ENCODE measurements at regions not wholly inside any gene's neighbourhood (a gene's known extent, or its start where the extent isn't known, plus 50 kb on each side); places are given as distances from the start of the nearest gene placed in this dataset.
A peak's percentile ranks its signal among the peaks of the same experiment; 100 is the strongest.

- Histone ChIP-seq H3K4me2 (ENCODE audit: low read length) (peak overlapping the region; percentile 77), H3K4me1 (ENCODE audit: control insufficient read depth, low read length) (peaks cover 82% of the 10 kb centered on the region), H3K9me2 (replicated peaks; ENCODE audit: control insufficient read depth, low read length) (no peaks in the 10 kb centered on the region), H3K9me3 (ENCODE audit: control insufficient read depth, insufficient read depth, low read length) (no peaks in the 10 kb centered on the region), H3K36me3 (ENCODE audit: control insufficient read depth, low read length) (no peaks in the 10 kb centered on the region), H3K79me2 (ENCODE audit: control insufficient read depth, low read length) (no peaks in the 10 kb centered on the region), H3F3A (ENCODE audit: control insufficient read depth, insufficient read depth) (peaks cover 19% of the 10 kb centered on the region), H3K4me3 (ENCODE audit: low read length) (no peak overlapping the region), H4K20me1 (ENCODE audit: control insufficient read depth, insufficient read depth, low read depth, low read length) (no peaks in the 10 kb centered on the region), H3K27ac (ENCODE audit: low read depth, low read length) (peak overlapping the region; percentile 89), H3K27me3 (ENCODE audit: control insufficient read depth, low read length) (no peaks in the 10 kb centered on the region)
- TF ChIP-seq, protein P1, sequence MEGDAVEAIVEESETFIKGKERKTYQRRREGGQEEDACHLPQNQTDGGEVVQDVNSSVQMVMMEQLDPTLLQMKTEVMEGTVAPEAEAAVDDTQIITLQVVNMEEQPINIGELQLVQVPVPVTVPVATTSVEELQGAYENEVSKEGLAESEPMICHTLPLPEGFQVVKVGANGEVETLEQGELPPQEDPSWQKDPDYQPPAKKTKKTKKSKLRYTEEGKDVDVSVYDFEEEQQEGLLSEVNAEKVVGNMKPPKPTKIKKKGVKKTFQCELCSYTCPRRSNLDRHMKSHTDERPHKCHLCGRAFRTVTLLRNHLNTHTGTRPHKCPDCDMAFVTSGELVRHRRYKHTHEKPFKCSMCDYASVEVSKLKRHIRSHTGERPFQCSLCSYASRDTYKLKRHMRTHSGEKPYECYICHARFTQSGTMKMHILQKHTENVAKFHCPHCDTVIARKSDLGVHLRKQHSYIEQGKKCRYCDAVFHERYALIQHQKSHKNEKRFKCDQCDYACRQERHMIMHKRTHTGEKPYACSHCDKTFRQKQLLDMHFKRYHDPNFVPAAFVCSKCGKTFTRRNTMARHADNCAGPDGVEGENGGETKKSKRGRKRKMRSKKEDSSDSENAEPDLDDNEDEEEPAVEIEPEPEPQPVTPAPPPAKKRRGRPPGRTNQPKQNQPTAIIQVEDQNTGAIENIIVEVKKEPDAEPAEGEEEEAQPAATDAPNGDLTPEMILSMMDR (IDR thresholded peaks at IDR 0.05; ENCODE audit: low read depth, low read length, poor library complexity, severe bottlenecking): no peak
Observed at GRCh38 chr7:91346426-91346825, 82.2 kb downstream of the FZD1 start.

DNA sequence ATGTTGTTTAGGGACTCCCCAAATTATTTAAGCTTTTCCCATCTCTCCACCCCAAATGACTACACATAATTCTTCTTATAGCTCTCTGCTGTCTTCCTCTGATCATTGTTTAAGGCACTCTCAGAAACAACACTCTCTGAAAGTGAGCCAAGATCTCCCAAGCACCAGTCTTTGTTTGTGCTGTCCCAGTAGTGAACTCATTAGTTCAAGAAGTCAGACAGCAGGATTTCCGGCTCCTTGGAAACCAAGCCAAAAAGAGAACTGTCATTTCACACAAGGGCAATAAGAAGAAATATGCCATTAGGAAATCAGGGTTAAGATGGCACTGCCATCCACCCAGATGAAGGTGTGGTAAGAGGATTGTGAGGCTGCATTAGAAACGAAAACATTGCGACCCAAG, 83.1 kb downstream of the FZD1 start:
- no peaks in the 10 kb centered on the region for H3K9me3 ChIP-seq (ENCODE audit: control insufficient read depth, insufficient read depth, low read length)
- H3K79me2 ChIP-seq (ENCODE audit: control insufficient read depth, low read length): no peaks in the 10 kb centered on the region
- H3K4me3 ChIP-seq (ENCODE audit: low read length): no peak overlapping the region
- H4K20me1 ChIP-seq (ENCODE audit: control insufficient read depth, insufficient read depth, low read depth, low read length): no peaks in the 10 kb centered on the region
- no peak overlapping the region for H3K27ac ChIP-seq (ENCODE audit: low read depth, low read length)
- H3F3A ChIP-seq (ENCODE audit: control insufficient read depth, insufficient read depth): peaks cover 19% of the 10 kb centered on the region
- no peaks in the 10 kb centered on the region for H3K27me3 ChIP-seq (ENCODE audit: control insufficient read depth, low read length)
- no peak for TF ChIP-seq EZH2phosphoT487 (IDR thresholded peaks at IDR 0.05; ENCODE audit: borderline replicate concordance, low read length)
- TF ChIP-seq, protein P1 (IDR thresholded peaks at IDR 0.05; ENCODE audit: low read depth, low read length, poor library complexity, severe bottlenecking): no peak
- H3K36me3 ChIP-seq (ENCODE audit: control insufficient read depth, low read length): no peaks in the 10 kb centered on the region
- H3K4me2 ChIP-seq (ENCODE audit: low read length): no peak overlapping the region
- peaks cover 91% of the 10 kb centered on the region for H3K4me1 ChIP-seq (ENCODE audit: control insufficient read depth, low read length)
- H3K9me2 ChIP-seq (replicated peaks; ENCODE audit: control insufficient read depth, low read length): no peaks in the 10 kb centered on the region

DNA sequence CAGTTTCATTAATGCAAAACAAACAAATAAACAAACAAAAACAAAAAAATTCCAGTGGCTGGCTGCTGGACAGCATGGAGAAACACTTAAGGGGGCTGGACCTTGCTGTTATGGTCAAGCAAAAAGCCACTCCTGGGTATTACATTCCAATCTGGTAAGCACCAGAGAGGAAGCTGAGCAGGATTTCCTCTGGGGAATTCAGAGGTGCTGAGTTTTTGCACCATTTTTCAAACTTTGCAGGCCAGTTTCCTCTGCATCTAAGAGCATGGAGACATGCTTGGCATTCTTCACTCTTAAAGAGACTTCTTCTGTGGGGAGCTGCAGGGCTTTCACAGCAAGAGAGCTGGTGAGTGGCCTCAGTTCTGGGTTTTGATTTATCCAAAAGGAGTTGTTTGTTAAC, 84.5 kb downstream of the FZD1 start:
- H4K20me1 ChIP-seq (ENCODE audit: control insufficient read depth, insufficient read depth, low read depth, low read length): no peaks in the 10 kb centered on the region
- H3K36me3 ChIP-seq (ENCODE audit: control insufficient read depth, low read length): no peaks in the 10 kb centered on the region
- no peak overlapping the region for H3K27ac ChIP-seq (ENCODE audit: low read depth, low read length)
- peaks cover 19% of the 10 kb centered on the region for H3F3A ChIP-seq (ENCODE audit: control insufficient read depth, insufficient read depth)
- H3K9me3 ChIP-seq (ENCODE audit: control insufficient read depth, insufficient read depth, low read length): no peaks in the 10 kb centered on the region
- no peaks in the 10 kb centered on the region for H3K79me2 ChIP-seq (ENCODE audit: control insufficient read depth, low read length)
- no peak overlapping the region for H3K4me3 ChIP-seq (ENCODE audit: low read length)
- H3K4me1 ChIP-seq (ENCODE audit: control insufficient read depth, low read length): peaks cover 84% of the 10 kb centered on the region
- no peak overlapping the region for H3K4me2 ChIP-seq (ENCODE audit: low read length)
- no peaks in the 10 kb centered on the region for H3K9me2 ChIP-seq (replicated peaks; ENCODE audit: control insufficient read depth, low read length)
- H3K27me3 ChIP-seq (ENCODE audit: control insufficient read depth, low read length): no peaks in the 10 kb centered on the region
- TF ChIP-seq, protein P1 (IDR thresholded peaks at IDR 0.05; ENCODE audit: low read depth, low read length, poor library complexity, severe bottlenecking): no peak
- no peak for TF ChIP-seq EZH2phosphoT487 (IDR thresholded peaks at IDR 0.05; ENCODE audit: borderline replicate concordance, low read length)

- Histone ChIP-seq H3K27ac (ENCODE audit: low read depth, low read length) (peak overlapping the region; percentile 18), H4K20me1 (ENCODE audit: control insufficient read depth, insufficient read depth, low read depth, low read length) (no peaks in the 10 kb centered on the region), H3K79me2 (ENCODE audit: control insufficient read depth, low read length) (no peaks in the 10 kb centered on the region), H3K4me2 (ENCODE audit: low read length) (peak overlapping the region; percentile 24), H3K27me3 (ENCODE audit: control insufficient read depth, low read length) (no peaks in the 10 kb centered on the region), H3K36me3 (ENCODE audit: control insufficient read depth, low read length) (no peaks in the 10 kb centered on the region), H3F3A (ENCODE audit: control insufficient read depth, insufficient read depth) (no peaks in the 10 kb centered on the region), H3K9me2 (replicated peaks; ENCODE audit: control insufficient read depth, low read length) (no peaks in the 10 kb centered on the region), H3K4me3 (ENCODE audit: low read length) (peak overlapping the region; percentile 2), H3K4me1 (ENCODE audit: control insufficient read depth, low read length) (peaks cover 57% of the 10 kb centered on the region), H3K9me3 (ENCODE audit: control insufficient read depth, insufficient read depth, low read length) (no peaks in the 10 kb centered on the region)
- TF ChIP-seq EZH2phosphoT487 (IDR thresholded peaks at IDR 0.05; ENCODE audit: borderline replicate concordance, low read length): no peak
- TF ChIP-seq, protein P1 (IDR thresholded peaks at IDR 0.05; ENCODE audit: low read depth, low read length, poor library complexity, severe bottlenecking): no peak
Observed at GRCh38 chr7:91351374-91351773, 87.1 kb downstream of the FZD1 start.

Measured in DOHH2 (cell line).